AG10803 (cell line): ENCODE measurements at regions not wholly inside any gene's neighbourhood (a gene's known extent, or its start where the extent isn't known, plus 50 kb on each side); places are given as distances from the start of the nearest gene placed in this dataset.
"Not testable (repeated sequence)": the region's sequence is repeated elsewhere in the genome, so short reads cannot be mapped to it uniquely, and the experiment has no call there.

Experiments
- DNase-seq: peaks from one replicate; pipeline ENCODE4 v3.0.0; 2010; ENCODE audit warnings: low read depth
- H3K4me3 ChIP-seq: 2 replicates; pipeline ENCODE4 v1.5.1; 2011; ENCODE audit warnings: mild to moderate bottlenecking, low read length, control low read depth
- TF ChIP-seq, protein P1 (sequence below): conservative IDR thresholded peaks from 2 replicates; pipeline ENCODE4 v1.5.1; 2011; ENCODE audit warnings: mild to moderate bottlenecking, low read length, control low read depth, inconsistent platforms

GRCh38 chr1:80540149-80540548, 1260.6 kb upstream of the ADGRL2 start:
- no peak for DNase-seq
- TF ChIP-seq, protein P1, sequence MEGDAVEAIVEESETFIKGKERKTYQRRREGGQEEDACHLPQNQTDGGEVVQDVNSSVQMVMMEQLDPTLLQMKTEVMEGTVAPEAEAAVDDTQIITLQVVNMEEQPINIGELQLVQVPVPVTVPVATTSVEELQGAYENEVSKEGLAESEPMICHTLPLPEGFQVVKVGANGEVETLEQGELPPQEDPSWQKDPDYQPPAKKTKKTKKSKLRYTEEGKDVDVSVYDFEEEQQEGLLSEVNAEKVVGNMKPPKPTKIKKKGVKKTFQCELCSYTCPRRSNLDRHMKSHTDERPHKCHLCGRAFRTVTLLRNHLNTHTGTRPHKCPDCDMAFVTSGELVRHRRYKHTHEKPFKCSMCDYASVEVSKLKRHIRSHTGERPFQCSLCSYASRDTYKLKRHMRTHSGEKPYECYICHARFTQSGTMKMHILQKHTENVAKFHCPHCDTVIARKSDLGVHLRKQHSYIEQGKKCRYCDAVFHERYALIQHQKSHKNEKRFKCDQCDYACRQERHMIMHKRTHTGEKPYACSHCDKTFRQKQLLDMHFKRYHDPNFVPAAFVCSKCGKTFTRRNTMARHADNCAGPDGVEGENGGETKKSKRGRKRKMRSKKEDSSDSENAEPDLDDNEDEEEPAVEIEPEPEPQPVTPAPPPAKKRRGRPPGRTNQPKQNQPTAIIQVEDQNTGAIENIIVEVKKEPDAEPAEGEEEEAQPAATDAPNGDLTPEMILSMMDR = no peak
- no peak overlapping the region for H3K4me3 ChIP-seq

GRCh38 chr1:80539298-80539697, 1261.4 kb upstream of the ADGRL2 start:
- DNase-seq, H3K4me3 ChIP-seq: not testable (repeated sequence)

- H3K4me3 ChIP-seq = no peak overlapping the region
- TF ChIP-seq, protein P1 = no peak
- no peak for DNase-seq
Measured at GRCh38 chr1:80536461-80536860, 1264.3 kb upstream of the ADGRL2 start.

GRCh38 chr1:80535466-80535865, 1265.3 kb upstream of the ADGRL2 start:
- H3K4me3 ChIP-seq = no peak overlapping the region
- DNase-seq = no peak
- TF ChIP-seq, protein P1 = no peak

- no peak overlapping the region for H3K4me3 ChIP-seq
- TF ChIP-seq, protein P1 = no peak
Measured at GRCh38 chr1:80534606-80535360, 1266.0 kb upstream of the ADGRL2 start.

DNA sequence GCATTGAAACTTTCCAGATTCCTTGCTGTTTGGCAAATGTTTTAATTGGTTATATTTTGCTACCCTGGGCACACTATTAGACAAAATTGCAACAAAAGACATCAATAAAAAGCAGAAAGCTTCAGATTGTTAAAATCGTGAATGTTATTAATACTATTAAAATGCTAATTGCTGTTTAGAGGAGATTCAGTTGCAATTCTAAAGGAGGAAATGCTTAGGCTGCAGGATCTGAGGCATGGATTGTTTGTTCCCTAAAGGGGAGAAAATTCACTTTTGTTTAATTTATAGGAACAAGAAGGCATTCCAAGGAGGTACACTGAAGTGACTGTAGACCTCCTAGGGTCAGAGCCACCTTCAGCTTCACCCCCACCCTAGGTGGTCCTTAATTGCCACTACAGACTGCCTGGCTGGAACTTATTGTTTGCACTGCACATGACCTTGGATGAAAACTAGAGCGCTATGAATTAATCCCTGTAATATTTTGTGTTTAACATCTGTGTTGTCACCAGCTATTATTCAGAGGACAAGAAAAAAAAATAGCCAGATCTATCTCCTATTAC, 1266.9 kb upstream of the ADGRL2 start:
- TF ChIP-seq, protein P1 = no peak
- no peak overlapping the region for H3K4me3 ChIP-seq
- no peak for DNase-seq

More at GRCh38 chr1:80534606-80535360, 1266.0 kb upstream of the ADGRL2 start:
- DNase-seq = no peak

GRCh38 chr1:80533093-80533492, 1267.6 kb upstream of the ADGRL2 start:
- no peak for DNase-seq
- no peak overlapping the region for H3K4me3 ChIP-seq
- TF ChIP-seq, protein P1 = no peak
